Uterus (tissue), 3 donors: ENCODE measurements at regions not wholly inside any gene's neighbourhood (a gene's known extent, or its start where the extent isn't known, plus 50 kb on each side); places are given as distances from the start of the nearest gene placed in this dataset.

ENCODE experiments used
- DNase-seq, 2 donors: peaks; one replicate each; pipeline ENCODE4 v3.0.0-alpha.2; 2019 to 2020
- H3K27ac ChIP-seq, 2 donors: fragments of 200-600 bp; sonication (generic); 1 replicate in 1 of 2; 2 replicates in 1 of 2; pipeline ENCODE4 v1.5.1; 2016 to 2018
- H3K27me3 ChIP-seq, 2 donors: fragments of 200-600 bp; sonication (generic); one replicate each; pipeline ENCODE4 v1.5.1; 2018 to 2019; ENCODE audit warnings: control low read depth in 1 of 2
- H3K36me3 ChIP-seq, 2 donors: fragments of 200-600 bp; sonication (generic); one replicate each; pipeline ENCODE4 v1.5.1; 2019; ENCODE audit warnings: control low read depth in 1 of 2
- H3K4me1 ChIP-seq, 2 donors: fragments of 200-600 bp; sonication (generic); one replicate each; pipeline ENCODE4 v1.5.1; 2018 to 2019; ENCODE audit warnings: control low read depth in 1 of 2
- H3K4me3 ChIP-seq, 2 donors: fragments of 200-600 bp; sonication (generic); 1 replicate in 1 of 2; 2 replicates in 1 of 2; pipeline ENCODE4 v1.5.1; 2018 to 2019; ENCODE audit warnings: mild to moderate bottlenecking in 1 of 2
- H3K9me3 ChIP-seq, 2 donors: fragments of 200-600 bp; sonication (generic); one replicate each; pipeline ENCODE4 v1.5.1; 2019; ENCODE audit warnings: control low read depth in 1 of 2
- CTCF ChIP-seq, 4 experiments: fragments of 200-600 bp in 2 of 4; fragments of 450-650 bp in 2 of 4; sonication (generic) in 2 of 4; IDR thresholded peaks; one replicate each; pipeline ENCODE4 v1.5.1; 2016 to 2019; ENCODE audit warnings: antibody characterized with exemption in 4 of 4, mild to moderate bottlenecking in 2 of 4, moderate library complexity in 1 of 4
- POLR2A ChIP-seq, 2 donors: fragments of 450-650 bp; IDR thresholded peaks; one replicate each; pipeline ENCODE4 v1.6.1; 2016; ENCODE audit warnings: antibody characterized with exemption in 2 of 2, mild to moderate bottlenecking in 1 of 2, moderate library complexity in 1 of 2
- intact Hi-C: fragments of 100-400 bp; cut with DNase I; formaldehyde crosslinking; loops from one replicate; pipeline ENCODE4 v1.15.1; 2023; ENCODE audit warnings: low total_unique reads
- donor health status: DM: yes; HTN: yes; CAD: no.

- no peak overlapping the region for H3K4me3 ChIP-seq
- no peak overlapping the region for H3K27ac ChIP-seq
- TF ChIP-seq POLR2A (IDR thresholded peaks at IDR 0.05) (no peak), CTCF (IDR thresholded peaks at IDR 0.05) (no peak)
- H3K4me1 ChIP-seq = no peaks in the 10 kb centered on the region
- intact Hi-C loops = no loop called here
- H3K9me3 ChIP-seq = no peaks in the 10 kb centered on the region
- H3K36me3 ChIP-seq = no peaks in the 10 kb centered on the region
- no peak for DNase-seq
- no peaks in the 10 kb centered on the region for H3K27me3 ChIP-seq
Observed at GRCh38 chr2:128978212-128978611, 659.5 kb upstream of the HS6ST1 start.

- Histone ChIP-seq H3K36me3 (no peaks in the 10 kb centered on the region), H3K4me1 (no peaks in the 10 kb centered on the region), H3K4me3 (no peak overlapping the region), H3K27ac (no peak overlapping the region), H3K9me3 (no peaks in the 10 kb centered on the region), H3K27me3 (no peaks in the 10 kb centered on the region)
- DNase-seq = no peak
- intact Hi-C loops = no loop called here
- TF ChIP-seq CTCF (IDR thresholded peaks at IDR 0.05) (no peak), POLR2A (IDR thresholded peaks at IDR 0.05) (no peak)
Observed at GRCh38 chr2:128979182-128979581, 660.5 kb upstream of the HS6ST1 start.

GRCh38 chr2:128980475-128980874 lies 661.8 kb upstream of the HS6ST1 start:
- no peak for TF ChIP-seq CTCF (IDR thresholded peaks at IDR 0.05)
- no peak for TF ChIP-seq POLR2A (IDR thresholded peaks at IDR 0.05)
- Histone ChIP-seq H3K4me3 (no peak overlapping the region), H3K9me3 (no peaks in the 10 kb centered on the region), H3K27me3 (no peaks in the 10 kb centered on the region), H3K36me3 (no peaks in the 10 kb centered on the region), H3K27ac (no peak overlapping the region), H3K4me1 (no peaks in the 10 kb centered on the region)
- no peak for DNase-seq
- intact Hi-C loops = no loop called here

- intact Hi-C loops = no loop called here
- no peak for DNase-seq
Observed at GRCh38 chr2:128981353-128981752, 662.7 kb upstream of the HS6ST1 start.

GRCh38 chr2:128982001-128982400 lies 663.3 kb upstream of the HS6ST1 start:
- intact Hi-C loops = no loop called here
- TF ChIP-seq POLR2A (IDR thresholded peaks at IDR 0.05) (no peak), CTCF (IDR thresholded peaks at IDR 0.05) (no peak)
- Histone ChIP-seq H3K9me3 (no peaks in the 10 kb centered on the region), H3K36me3 (no peaks in the 10 kb centered on the region), H3K4me3 (no peak overlapping the region), H3K27me3 (no peaks in the 10 kb centered on the region), H3K4me1 (no peaks in the 10 kb centered on the region), H3K27ac (no peak overlapping the region)
- no peak for DNase-seq

More at GRCh38 chr2:128981353-128981752, 662.7 kb upstream of the HS6ST1 start:
- TF ChIP-seq CTCF (IDR thresholded peaks at IDR 0.05) = no peak
- TF ChIP-seq POLR2A (IDR thresholded peaks at IDR 0.05) = no peak
- Histone ChIP-seq H3K9me3 (no peaks in the 10 kb centered on the region), H3K27ac (no peak overlapping the region), H3K27me3 (no peaks in the 10 kb centered on the region), H3K36me3 (no peaks in the 10 kb centered on the region), H3K4me3 (no peak overlapping the region), H3K4me1 (no peaks in the 10 kb centered on the region)
